Gastrocnemius medialis (tissue), 4 donors: ENCODE measurements at regions not wholly inside any gene's neighbourhood (a gene's known extent, or its start where the extent isn't known, plus 50 kb on each side); places are given as distances from the start of the nearest gene placed in this dataset.

Source experiments
- ATAC-seq, 2 donors: fragments of 150-250 bp; one replicate each; pipeline ENCODE4 v1.9.1; 2016
- DNase-seq, 2 donors: peaks; one replicate each; pipeline ENCODE4 v3.0.0-alpha.2; 2019
- H3K27ac ChIP-seq, 4 donors: fragments of 200-600 bp; sonication (generic); 1 replicate in 1 of 4; 2 replicates in 3 of 4; pipeline ENCODE4 v1.5.1; 2016 to 2018; ENCODE audit warnings: mild to moderate bottlenecking in 2 of 4, moderate library complexity in 1 of 4
- H3K27me3 ChIP-seq, 3 donors: fragments of 200-600 bp; sonication (generic) in 2 of 3; 1 replicate in 1 of 3; 2 replicates in 2 of 3; pipeline versions ENCODE4 v1.5.1 to v1.6.0; 2016 to 2019; ENCODE audit warnings: mild to moderate bottlenecking in 1 of 3, moderate library complexity in 1 of 3
- H3K36me3 ChIP-seq, 2 donors: fragments of 200-600 bp; sonication (generic) in 1 of 2; one replicate each; pipeline ENCODE4 v1.5.1; 2017 to 2018
- H3K4me1 ChIP-seq, 2 donors: fragments of 200-600 bp; sonication (generic) in 1 of 2; one replicate each; pipeline ENCODE4 v1.5.1; 2016 to 2017; ENCODE audit warnings: mild to moderate bottlenecking in 2 of 2
- H3K4me3 ChIP-seq, 4 donors: fragments of 200-600 bp; sonication (generic) in 3 of 4; 1 replicate in 1 of 4; 2 replicates in 3 of 4; pipeline ENCODE4 v1.5.1; 2016 to 2019; ENCODE audit warnings: mild to moderate bottlenecking in 2 of 4
- H3K9me3 ChIP-seq, 3 donors: fragments of 200-600 bp; sonication (generic) in 2 of 3; 1 replicate in 1 of 3; 2 replicates in 2 of 3; pipeline ENCODE4 v1.5.1; 2016 to 2019
- POLR2A ChIP-seq, 2 donors: fragments of 450-650 bp; IDR thresholded peaks; one replicate each; pipeline ENCODE4 v1.6.1; 2017; ENCODE audit warnings: antibody characterized with exemption in 2 of 2, mild to moderate bottlenecking in 2 of 2, moderate library complexity in 2 of 2
- in situ Hi-C, 4 donors: fragments of 200-750 bp; cut with MboI; loops; one replicate each; pipeline versions ENCODE4 v1.15.0 to v1.8.0; 2017; ENCODE audit warnings: low sequenced_read_pairs in 4 of 4
- intact Hi-C: fragments of 100-400 bp; cut with DNase I; formaldehyde crosslinking; loops from one replicate; pipeline ENCODE4 v1.15.1; 2023; ENCODE audit warnings: low total_unique reads
- TF ChIP-seq, protein P1 (sequence below), 5 experiments: fragments of 450-650 bp in 3 of 5; fragments of 200-600 bp in 2 of 5; sonication (generic) in 2 of 5; IDR thresholded peaks in 4 of 5; conservative IDR thresholded peaks in 1 of 5; 1 replicate in 4 of 5; 2 replicates in 1 of 5; pipeline ENCODE4 v1.5.1; 2016 to 2019; ENCODE audit warnings: antibody characterized with exemption in 5 of 5, mild to moderate bottlenecking in 3 of 5, moderate library complexity in 3 of 5

DNA sequence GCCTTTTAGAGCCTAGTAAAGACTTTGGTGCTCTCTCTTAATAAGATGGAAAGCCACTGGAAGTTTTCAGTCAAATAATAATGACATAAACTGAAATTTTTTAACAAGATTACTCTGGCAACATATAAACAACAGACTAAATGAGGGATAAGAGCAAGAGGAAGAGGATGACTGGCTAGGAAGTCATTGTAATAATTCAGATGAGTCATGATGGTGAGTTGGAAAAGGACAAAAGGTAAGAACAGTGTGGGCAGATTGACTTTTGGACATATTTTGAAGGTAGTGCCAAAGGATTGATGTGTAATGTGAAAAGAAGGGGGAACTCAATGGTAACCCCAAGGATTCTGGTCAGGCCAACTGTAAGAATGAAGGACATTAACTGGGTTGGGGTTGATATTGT, 310.3 kb downstream of the NOL4 start:
- ATAC-seq (no peak), DNase-seq (no peak)
- Histone ChIP-seq H3K4me3 (no peak overlapping the region), H3K9me3 (no peaks in the 10 kb centered on the region), H3K27me3 (no peaks in the 10 kb centered on the region), H3K27ac (no peak overlapping the region), H3K36me3 (no peaks in the 10 kb centered on the region), H3K4me1 (no peaks in the 10 kb centered on the region)
- TF ChIP-seq POLR2A (IDR thresholded peaks at IDR 0.05) = no peak
- TF ChIP-seq, protein P1, sequence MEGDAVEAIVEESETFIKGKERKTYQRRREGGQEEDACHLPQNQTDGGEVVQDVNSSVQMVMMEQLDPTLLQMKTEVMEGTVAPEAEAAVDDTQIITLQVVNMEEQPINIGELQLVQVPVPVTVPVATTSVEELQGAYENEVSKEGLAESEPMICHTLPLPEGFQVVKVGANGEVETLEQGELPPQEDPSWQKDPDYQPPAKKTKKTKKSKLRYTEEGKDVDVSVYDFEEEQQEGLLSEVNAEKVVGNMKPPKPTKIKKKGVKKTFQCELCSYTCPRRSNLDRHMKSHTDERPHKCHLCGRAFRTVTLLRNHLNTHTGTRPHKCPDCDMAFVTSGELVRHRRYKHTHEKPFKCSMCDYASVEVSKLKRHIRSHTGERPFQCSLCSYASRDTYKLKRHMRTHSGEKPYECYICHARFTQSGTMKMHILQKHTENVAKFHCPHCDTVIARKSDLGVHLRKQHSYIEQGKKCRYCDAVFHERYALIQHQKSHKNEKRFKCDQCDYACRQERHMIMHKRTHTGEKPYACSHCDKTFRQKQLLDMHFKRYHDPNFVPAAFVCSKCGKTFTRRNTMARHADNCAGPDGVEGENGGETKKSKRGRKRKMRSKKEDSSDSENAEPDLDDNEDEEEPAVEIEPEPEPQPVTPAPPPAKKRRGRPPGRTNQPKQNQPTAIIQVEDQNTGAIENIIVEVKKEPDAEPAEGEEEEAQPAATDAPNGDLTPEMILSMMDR (IDR thresholded peaks at IDR 0.05 in 4 of 5, conservative IDR thresholded peaks at IDR 0.05 in 1 of 5) = no peak
- intact Hi-C loops = no loop called here
- in situ Hi-C loops = no loop called here

DNA sequence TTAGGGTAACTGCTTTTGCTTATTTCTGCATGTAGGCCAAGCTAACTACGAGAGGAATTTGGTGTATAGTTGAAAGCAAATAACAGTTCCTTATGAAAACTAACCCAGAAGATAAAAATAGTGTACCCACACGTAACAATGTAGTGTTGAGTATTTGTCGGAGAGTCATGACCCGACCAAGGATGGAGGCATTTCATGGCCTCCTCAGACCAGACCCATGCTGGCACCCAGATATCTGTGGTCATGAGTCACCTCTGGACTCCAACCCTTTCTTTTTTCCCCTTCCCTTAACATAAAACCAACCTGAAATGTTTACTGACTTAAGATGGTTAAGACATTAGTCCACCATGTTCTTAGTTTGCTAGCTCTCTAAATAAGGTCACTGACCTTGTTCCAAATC, 318.7 kb downstream of the NOL4 start:
- H3K4me1 ChIP-seq = no peaks in the 10 kb centered on the region
- in situ Hi-C loops (no loop called here), intact Hi-C loops (no loop called here)
- no peak overlapping the region for H3K27ac ChIP-seq
- H3K36me3 ChIP-seq = no peaks in the 10 kb centered on the region
- no peak for TF ChIP-seq POLR2A (IDR thresholded peaks at IDR 0.05)
- TF ChIP-seq, protein P1 (IDR thresholded peaks at IDR 0.05 in 4 of 5, conservative IDR thresholded peaks at IDR 0.05 in 1 of 5) = no peak
- no peaks in the 10 kb centered on the region for H3K9me3 ChIP-seq
- no peaks in the 10 kb centered on the region for H3K27me3 ChIP-seq
- H3K4me3 ChIP-seq = no peak overlapping the region
- DNase-seq = no peak
- ATAC-seq = no peak

DNA sequence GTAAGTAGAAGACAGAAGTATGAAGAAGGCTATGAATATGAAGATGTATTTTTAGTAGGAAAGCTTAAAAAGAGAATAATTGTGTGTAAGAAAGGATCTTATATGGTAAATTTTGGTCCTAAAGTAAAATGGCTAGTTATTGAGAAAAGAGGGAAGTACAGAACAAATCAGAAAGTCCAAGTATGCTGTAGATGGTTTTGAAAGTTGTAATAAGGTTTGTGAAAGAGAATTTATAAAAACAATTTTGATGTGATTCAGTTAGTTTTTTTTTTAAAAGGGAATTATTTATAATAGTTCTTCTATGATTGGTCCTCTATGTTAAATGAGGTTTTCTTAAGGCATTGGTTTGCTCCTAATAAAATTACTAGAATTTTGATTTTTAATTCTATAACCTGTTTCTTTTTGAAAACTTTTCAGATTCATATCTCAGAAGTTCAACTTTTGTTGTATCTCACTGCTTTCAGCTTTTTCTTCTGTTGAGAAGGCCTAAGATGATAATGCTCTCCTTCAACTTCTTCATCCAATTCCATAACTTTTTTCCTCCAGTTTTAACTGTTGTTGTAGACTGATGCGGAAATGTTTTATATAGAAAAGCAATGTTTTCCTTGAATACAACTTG, 322.7 kb downstream of the NOL4 start:
- no peaks in the 10 kb centered on the region for H3K9me3 ChIP-seq
- no peaks in the 10 kb centered on the region for H3K36me3 ChIP-seq
- ATAC-seq = no peak
- intact Hi-C loops = no loop called here
- TF ChIP-seq POLR2A (IDR thresholded peaks at IDR 0.05) = no peak
- TF ChIP-seq, protein P1 (IDR thresholded peaks at IDR 0.05 in 4 of 5, conservative IDR thresholded peaks at IDR 0.05 in 1 of 5) = no peak
- in situ Hi-C loops = no loop called here
- H3K27me3 ChIP-seq = no peaks in the 10 kb centered on the region
- H3K4me1 ChIP-seq = no peaks in the 10 kb centered on the region
- DNase-seq = no peak
- no peak overlapping the region for H3K4me3 ChIP-seq
- no peak overlapping the region for H3K27ac ChIP-seq

DNA sequence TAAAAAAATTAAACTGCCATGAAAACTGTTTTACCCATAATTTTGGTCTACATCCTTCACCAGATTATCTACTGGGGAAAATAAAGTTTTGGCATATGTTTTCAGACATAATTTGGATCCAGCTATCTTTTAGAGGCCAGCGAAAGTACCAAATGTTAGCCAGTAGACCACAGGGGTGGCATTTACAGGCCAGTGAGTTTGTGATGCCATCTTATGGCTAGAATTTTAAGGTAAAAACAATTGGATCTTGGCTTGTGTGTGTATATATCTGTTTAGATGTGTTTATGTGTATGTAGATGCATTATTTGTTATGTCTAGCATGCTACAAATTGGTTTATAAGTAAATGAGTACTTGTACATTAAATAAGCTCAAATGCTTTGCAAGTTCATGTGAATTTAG, 322.6 kb downstream of the ASXL3 start:
- in situ Hi-C loops = no loop called here
- H3K9me3 ChIP-seq = no peaks in the 10 kb centered on the region
- no peaks in the 10 kb centered on the region for H3K27me3 ChIP-seq
- intact Hi-C loops = no loop called here
- no peak overlapping the region for H3K4me3 ChIP-seq
- no peaks in the 10 kb centered on the region for H3K36me3 ChIP-seq
- no peaks in the 10 kb centered on the region for H3K4me1 ChIP-seq
- no peak overlapping the region for H3K27ac ChIP-seq
- DNase-seq = no peak
- ATAC-seq = no peak
- TF ChIP-seq, protein P1 (IDR thresholded peaks at IDR 0.05 in 4 of 5, conservative IDR thresholded peaks at IDR 0.05 in 1 of 5) = no peak
- TF ChIP-seq POLR2A (IDR thresholded peaks at IDR 0.05) = no peak

DNA sequence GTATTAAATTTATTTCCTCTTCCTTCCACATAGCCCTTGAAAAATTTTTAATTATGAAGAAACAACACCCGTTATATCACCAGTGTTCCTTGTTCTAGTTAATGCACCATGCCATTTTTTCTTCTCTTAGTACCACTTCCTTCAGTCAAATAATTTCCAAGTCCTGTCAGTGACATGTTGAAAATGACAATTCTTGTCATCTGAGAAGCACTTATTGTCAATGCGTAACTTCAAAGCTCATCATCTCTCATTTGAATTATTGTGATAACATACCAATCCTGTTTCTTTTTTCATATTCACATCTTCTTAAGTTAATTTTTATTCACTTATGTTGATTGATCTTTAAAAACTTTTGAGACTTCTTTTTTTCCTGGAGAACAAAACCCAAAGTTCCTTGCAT, 320.4 kb downstream of the ASXL3 start:
- no peak overlapping the region for H3K27ac ChIP-seq
- H3K36me3 ChIP-seq = no peaks in the 10 kb centered on the region
- no peaks in the 10 kb centered on the region for H3K27me3 ChIP-seq
- TF ChIP-seq POLR2A (IDR thresholded peaks at IDR 0.05) = no peak
- TF ChIP-seq, protein P1 (IDR thresholded peaks at IDR 0.05 in 4 of 5, conservative IDR thresholded peaks at IDR 0.05 in 1 of 5) = no peak
- in situ Hi-C loops = no loop called here
- ATAC-seq (no peak), DNase-seq (no peak)
- no peaks in the 10 kb centered on the region for H3K4me1 ChIP-seq
- no peak overlapping the region for H3K4me3 ChIP-seq
- intact Hi-C loops = no loop called here
- H3K9me3 ChIP-seq = no peaks in the 10 kb centered on the region
